Stimulated activated CD8-positive, alpha-beta memory T cell treated with anti-CD3 and anti-CD28 coated beads, Interleukin-4, amount 100 ng/mL, for 48 hours (primary cell): ENCODE measurements at regions not wholly inside any gene's neighbourhood (a gene's known extent, or its start where the extent isn't known, plus 50 kb on each side); places are given as distances from the start of the nearest gene placed in this dataset.
"Not testable (repeated sequence)": the region's sequence is repeated elsewhere in the genome, so short reads cannot be mapped to it uniquely, and the experiment has no call there.

Experiments used
- DNase-seq: peaks from one replicate; pipeline ENCODE4 v3.0.0-alpha.2; 2020

- no peak for DNase-seq
Observed at GRCh38 chr5:57932761-57933160, 450.1 kb upstream of the ACTBL2 start.

DNA sequence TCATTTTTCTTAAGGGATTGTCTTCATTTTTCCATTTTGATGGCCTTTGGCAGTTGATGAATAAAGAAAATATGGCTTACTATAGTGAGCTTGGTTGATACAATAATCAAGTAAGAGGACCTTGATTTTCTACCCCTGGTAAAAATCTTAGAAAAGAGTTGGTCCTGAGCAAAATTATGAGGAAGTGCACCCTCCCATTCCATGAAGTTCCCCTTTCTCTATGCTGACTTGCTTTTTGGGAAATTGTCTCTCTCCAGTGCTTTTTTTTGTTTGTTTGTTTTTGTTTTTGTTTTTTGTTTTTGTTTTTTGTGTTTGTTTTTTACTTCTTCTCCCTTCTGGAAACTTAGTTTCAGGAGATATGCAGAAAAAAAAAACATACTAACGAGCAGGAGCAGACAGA, 449.2 kb upstream of the ACTBL2 start:
- no peak for DNase-seq

- DNase-seq = no peak
Observed at GRCh38 chr5:57931352-57931751, 448.7 kb upstream of the ACTBL2 start.

DNA sequence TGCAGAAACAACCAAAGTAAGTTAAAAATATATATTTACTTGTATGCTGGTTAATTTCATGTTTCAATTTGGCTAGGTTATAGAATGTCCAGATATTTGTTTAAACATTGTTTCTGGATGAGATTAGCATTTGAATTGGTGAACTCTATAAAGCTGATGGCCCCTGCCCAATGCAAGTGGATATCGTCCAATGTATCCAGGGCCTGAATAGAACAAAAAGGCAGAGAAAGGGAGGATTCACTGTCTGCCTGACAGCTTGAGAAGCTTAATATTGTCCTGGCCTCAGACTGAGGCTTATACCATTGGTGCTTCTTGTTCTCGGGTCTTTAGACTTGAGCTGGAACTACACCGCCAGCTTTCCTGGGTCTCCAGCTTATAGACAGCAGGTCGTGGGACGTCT, 446.7 kb upstream of the ACTBL2 start:
- no peak for DNase-seq

GRCh38 chr5:57923094-57923493, 440.5 kb upstream of the ACTBL2 start:
- not testable (repeated sequence) for DNase-seq

- no peak for DNase-seq
Observed at GRCh38 chr5:57917004-57917403, 434.4 kb upstream of the ACTBL2 start.

DNA sequence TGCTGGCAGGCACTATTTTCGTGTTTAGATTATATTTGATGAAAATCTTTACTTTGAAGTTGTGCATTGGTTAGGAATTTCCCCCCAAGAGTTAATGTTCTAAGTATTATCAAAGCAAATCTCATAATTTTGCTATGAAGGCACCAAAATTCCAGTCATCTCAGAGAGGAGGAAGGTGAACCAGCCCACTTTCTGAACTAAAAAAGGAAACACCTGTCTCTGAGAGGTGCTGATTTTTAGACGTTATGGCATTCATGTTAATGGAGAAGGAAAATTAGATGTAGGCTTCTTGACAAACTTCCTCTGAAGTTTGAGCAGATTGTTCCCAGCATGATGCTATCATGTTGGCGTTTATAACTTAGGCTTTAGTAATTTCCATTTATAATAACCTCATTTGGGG, 432.9 kb upstream of the ACTBL2 start:
- no peak for DNase-seq

DNA sequence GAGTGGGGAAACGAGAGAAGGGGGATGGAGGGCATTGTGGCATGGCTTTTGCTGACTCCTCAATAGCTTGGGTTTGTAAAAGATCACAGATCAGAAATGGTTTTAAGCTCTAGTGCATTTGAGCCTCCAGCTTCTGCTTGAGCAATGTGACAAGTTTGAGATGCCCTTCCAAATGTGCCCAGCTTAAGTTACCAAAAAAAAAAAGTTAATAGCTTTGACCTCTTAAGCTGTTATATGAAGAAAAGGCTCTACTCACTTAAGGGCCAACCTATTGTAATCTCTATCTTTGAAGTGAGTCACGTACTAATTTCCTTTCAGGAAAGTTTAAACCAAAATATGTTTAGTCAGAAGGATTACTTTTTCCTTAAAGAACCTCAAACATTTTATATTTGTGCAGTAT, 428.8 kb upstream of the ACTBL2 start:
- no peak for DNase-seq

DNA sequence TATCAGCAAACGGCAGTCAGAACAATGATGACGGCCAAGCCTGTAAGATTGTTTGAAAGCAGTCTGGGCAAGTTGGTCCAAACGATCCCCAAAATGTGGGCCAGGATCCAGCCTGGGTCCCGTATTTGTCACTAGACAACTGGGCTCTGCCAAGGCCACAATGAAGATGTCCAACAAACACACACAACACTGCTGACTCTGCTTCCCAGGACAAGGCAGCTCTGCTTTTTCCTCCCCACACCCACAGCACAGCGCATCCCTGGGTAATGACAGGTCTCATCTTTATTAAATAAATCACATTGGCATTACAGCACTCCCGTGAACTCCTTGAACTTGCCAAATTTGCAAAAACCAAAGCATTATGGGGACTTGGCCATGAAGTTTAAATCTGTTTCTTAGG, 424.1 kb upstream of the ACTBL2 start:
- DNase-seq = no peak

- no peak for DNase-seq
Observed at GRCh38 chr5:57903458-57903857, 420.8 kb upstream of the ACTBL2 start.

DNA sequence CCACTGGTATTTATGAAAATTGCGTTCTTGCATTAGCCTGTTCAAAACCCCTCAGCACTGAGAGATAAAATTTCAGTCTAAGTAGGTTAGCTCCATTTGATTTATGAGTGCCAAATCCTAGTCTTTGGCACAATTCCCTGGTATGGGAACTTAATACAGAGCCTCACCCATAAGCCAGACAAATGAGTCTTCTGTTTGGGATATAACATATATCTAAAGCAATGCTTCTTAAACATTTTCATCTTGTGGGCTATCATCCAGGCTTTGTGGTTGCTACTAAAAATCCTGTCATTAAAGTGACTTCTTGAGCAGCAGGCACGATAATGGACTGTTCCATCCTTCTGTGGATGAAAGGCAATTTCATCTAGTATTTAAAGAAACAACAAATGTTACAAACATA, 419.5 kb upstream of the ACTBL2 start:
- DNase-seq = no peak

GRCh38 chr5:57900381-57900944, 417.9 kb upstream of the ACTBL2 start:
- DNase-seq = no peak

GRCh38 chr5:57896576-57896975, 414.0 kb upstream of the ACTBL2 start:
- no peak for DNase-seq

- DNase-seq = no peak
Observed at GRCh38 chr5:57895766-57896165, 413.2 kb upstream of the ACTBL2 start.

- DNase-seq = no peak
Observed at GRCh38 chr5:57893926-57894325, 411.3 kb upstream of the ACTBL2 start.

GRCh38 chr5:57891443-57891842, 408.8 kb upstream of the ACTBL2 start:
- no peak for DNase-seq

- DNase-seq = no peak
Observed at GRCh38 chr5:57889558-57889957, 406.9 kb upstream of the ACTBL2 start.

DNA sequence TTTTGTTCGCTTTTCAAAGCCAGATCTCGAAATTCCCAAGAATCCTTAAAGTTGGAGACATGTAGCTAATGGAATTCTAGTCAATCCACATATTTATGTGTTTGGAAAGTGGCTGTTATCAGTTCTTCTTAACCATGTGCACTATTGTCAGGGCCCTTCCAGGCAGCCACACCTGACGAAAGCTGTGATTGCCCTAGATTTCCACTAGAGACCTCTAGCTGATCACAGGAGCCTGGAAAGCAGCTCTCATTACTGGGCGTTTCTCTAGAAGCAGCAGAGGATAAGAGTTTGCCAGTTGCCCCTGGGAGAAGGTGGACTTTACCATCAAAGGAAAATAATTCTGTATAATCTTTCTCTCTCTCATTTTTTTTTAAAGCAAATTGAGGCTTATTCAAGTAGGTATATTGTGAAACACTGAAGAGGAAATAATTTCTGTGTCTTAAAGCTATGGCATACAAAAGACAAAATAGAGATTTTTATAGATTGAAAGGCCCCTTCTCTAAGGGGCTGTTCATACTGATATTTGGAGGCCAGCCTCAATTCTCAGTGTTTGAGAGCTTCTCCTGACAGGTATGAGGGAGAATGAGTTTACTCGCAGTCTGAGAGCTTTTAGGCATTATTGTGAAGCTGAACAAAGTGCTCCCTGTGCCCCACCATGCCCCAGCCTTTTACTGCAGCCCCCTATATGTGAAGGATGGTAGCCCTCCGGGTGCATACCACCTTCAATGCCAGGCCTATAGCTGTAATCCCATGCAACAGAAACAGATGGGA, 405.4 kb upstream of the ACTBL2 start:
- DNase-seq = no peak

- DNase-seq = no peak
Observed at GRCh38 chr5:57884346-57885102, 401.9 kb upstream of the ACTBL2 start.

GRCh38 chr5:57880216-57880615, 397.6 kb upstream of the ACTBL2 start:
- DNase-seq = no peak

DNA sequence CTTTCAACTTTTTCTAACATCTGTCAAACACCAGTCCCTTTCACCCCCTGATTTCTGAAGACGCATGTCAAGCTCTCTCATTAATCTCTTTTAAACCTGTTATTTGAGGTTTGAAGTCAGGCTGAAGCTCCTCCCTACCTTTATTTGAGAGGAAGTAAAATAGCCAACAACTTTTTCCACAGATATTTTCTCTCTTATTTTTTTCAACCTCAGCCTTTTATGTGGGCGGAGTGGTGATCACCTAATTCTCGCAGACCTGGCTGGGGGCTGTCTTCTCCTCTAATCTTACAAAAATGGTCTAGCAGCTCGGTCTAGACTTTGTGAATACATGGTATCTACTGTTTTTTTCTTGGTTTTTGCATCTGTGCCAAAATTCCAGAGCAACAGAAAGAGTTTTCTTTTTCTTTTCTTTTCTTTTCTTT, 395.7 kb upstream of the ACTBL2 start:
- no peak for DNase-seq

DNA sequence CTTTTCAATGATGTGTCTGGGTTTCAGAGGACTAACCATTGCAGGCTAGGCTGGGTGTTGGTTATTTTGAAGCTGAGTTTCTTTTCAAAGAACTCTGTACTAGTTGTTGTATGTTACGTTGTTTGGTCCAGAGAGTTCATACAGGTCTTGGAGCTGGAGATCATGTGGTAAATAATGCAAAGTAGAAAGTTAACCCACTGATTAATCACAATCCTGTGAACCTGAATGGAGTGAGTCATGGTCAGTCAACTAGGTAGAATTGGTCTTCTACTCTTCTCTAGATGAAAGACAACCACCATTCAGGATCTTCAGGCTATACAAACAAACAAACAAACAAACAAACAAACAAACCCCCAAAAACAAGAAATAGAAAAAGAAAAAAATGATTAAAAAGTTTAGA, 388.9 kb upstream of the ACTBL2 start:
- no peak for DNase-seq

DNA sequence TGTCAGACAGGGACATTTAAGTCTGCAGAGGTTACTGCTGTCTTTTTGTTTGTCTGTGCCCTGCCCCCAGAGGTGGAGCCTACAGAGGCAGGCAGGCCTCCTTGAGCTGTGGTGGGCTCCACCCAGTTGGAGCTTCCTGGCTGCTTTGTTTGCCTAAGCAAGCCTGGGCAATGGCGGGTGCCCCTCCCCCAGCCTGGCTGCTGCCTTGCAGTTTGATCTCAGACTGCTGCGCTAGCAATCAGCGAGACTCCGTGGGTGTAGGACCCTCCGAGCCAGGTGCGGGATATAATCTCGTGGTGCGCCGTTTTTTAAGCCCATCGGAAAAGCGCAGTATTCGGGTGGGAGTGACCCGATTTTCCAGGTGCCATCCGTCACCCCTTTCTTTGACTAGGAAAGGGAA, 387.7 kb upstream of the ACTBL2 start:
- not testable (repeated sequence) for DNase-seq

- no peak for DNase-seq
Observed at GRCh38 chr5:57863661-57864060, 381.1 kb upstream of the ACTBL2 start.
